Stimulated activated CD8-positive, alpha-beta memory T cell treated with anti-CD3 and anti-CD28 coated beads, Interleukin-4, amount 100 ng/mL, for 24 hours (primary cell): ENCODE measurements at regions not wholly inside any gene's neighbourhood (a gene's known extent, or its start where the extent isn't known, plus 50 kb on each side); places are given as distances from the start of the nearest gene placed in this dataset.
A peak's percentile ranks its signal among the peaks of the same experiment; 100 is the strongest.

Source experiments
- DNase-seq: peaks from one replicate; pipeline ENCODE4 v3.0.0-alpha.2; 2020; ENCODE audit warnings: low read depth

GRCh38 chr2:144213797-144214196, 306.1 kb downstream of the ZEB2 start:
- no peak for DNase-seq

- DNase-seq, result no peak
Observed at GRCh38 chr2:144211826-144212225, 308.1 kb downstream of the ZEB2 start.

- DNase-seq, result no peak
Observed at GRCh38 chr2:144211065-144211464, 308.9 kb downstream of the ZEB2 start.

GRCh38 chr2:144210076-144210475, 309.8 kb downstream of the ZEB2 start:
- no peak for DNase-seq

GRCh38 chr2:144208924-144209323, 311.0 kb downstream of the ZEB2 start:
- DNase-seq, result no peak

- DNase-seq, result no peak
Observed at GRCh38 chr2:144206019-144206418, 313.9 kb downstream of the ZEB2 start.

GRCh38 chr2:144201868-144202468, 318.0 kb downstream of the ZEB2 start:
- no peak for DNase-seq

GRCh38 chr2:144201126-144201525, 318.8 kb downstream of the ZEB2 start:
- DNase-seq, result no peak

GRCh38 chr2:144198116-144198515, 321.8 kb downstream of the ZEB2 start:
- DNase-seq, result no peak

- DNase-seq, result no peak
Observed at GRCh38 chr2:144194326-144195071, 325.4 kb downstream of the ZEB2 start.

- DNase-seq, result no peak
Observed at GRCh38 chr2:144190908-144191605, 328.9 kb downstream of the ZEB2 start.

GRCh38 chr2:144183727-144184126, 336.2 kb downstream of the ZEB2 start:
- DNase-seq, result peak; percentile 66

GRCh38 chr2:144181001-144181400, 338.9 kb downstream of the ZEB2 start:
- no peak for DNase-seq

- no peak for DNase-seq
Observed at GRCh38 chr2:144180131-144180530, 339.8 kb downstream of the ZEB2 start.

- no peak for DNase-seq
Observed at GRCh38 chr2:144170179-144170578, 349.7 kb downstream of the ZEB2 start.

GRCh38 chr2:144166743-144167142, 353.2 kb downstream of the ZEB2 start:
- DNase-seq, result no peak

GRCh38 chr2:144165599-144166250, 354.2 kb downstream of the ZEB2 start:
- no peak for DNase-seq

GRCh38 chr2:144163592-144163991, 356.3 kb downstream of the ZEB2 start:
- DNase-seq, result no peak

GRCh38 chr2:144162652-144163051, 357.3 kb downstream of the ZEB2 start:
- peak; percentile 9 for DNase-seq

- no peak for DNase-seq
Observed at GRCh38 chr2:144161061-144161460, 358.9 kb downstream of the ZEB2 start.

GRCh38 chr2:144159240-144159639, 360.7 kb downstream of the ZEB2 start:
- DNase-seq, result no peak

GRCh38 chr2:144158096-144158495, 361.8 kb downstream of the ZEB2 start:
- no peak for DNase-seq
